ENCODE measurements at regions not wholly inside any gene's neighbourhood (a gene's known extent, or its start where the extent isn't known, plus 50 kb on each side); places are given as distances from the start of the nearest gene placed in this dataset.

GRCh38 chr2:107731435-107731834 is 95.3 kb upstream of the RGPD4 start:
- Histone ChIP-seq H3K9me3 (no peaks in the 10 kb centered on the region), H3K36me3 (no peaks in the 10 kb centered on the region), H3K27me3 (no peaks in the 10 kb centered on the region), H3K4me1 (no peaks in the 10 kb centered on the region), H3K4me3 (no peak overlapping the region), H3K27ac (no peak overlapping the region)
- TF ChIP-seq CTCF (IDR thresholded peaks at IDR 0.05) (no peak), POLR2A (IDR thresholded peaks at IDR 0.05) (no peak)
- no peak for DNase-seq
- intact Hi-C loops (cut with DNase I; ENCODE audit: low total_unique reads): no loop called here

GRCh38 chr2:107735201-107735600 is 91.5 kb upstream of the RGPD4 start:
- DNase-seq: no peak
- TF ChIP-seq POLR2A (IDR thresholded peaks at IDR 0.05) (no peak), CTCF (IDR thresholded peaks at IDR 0.05) (no peak)
- H3K4me3 ChIP-seq: no peak overlapping the region
- H3K27ac ChIP-seq: no peak overlapping the region
- no peaks in the 10 kb centered on the region for H3K9me3 ChIP-seq
- H3K36me3 ChIP-seq: no peaks in the 10 kb centered on the region
- H3K4me1 ChIP-seq: no peaks in the 10 kb centered on the region
- H3K27me3 ChIP-seq: no peaks in the 10 kb centered on the region
- intact Hi-C loops (cut with DNase I; ENCODE audit: low total_unique reads): no loop called here

- Histone ChIP-seq H3K4me3 (no peak overlapping the region), H3K27me3 (no peaks in the 10 kb centered on the region), H3K9me3 (no peaks in the 10 kb centered on the region), H3K27ac (no peak overlapping the region), H3K4me1 (no peaks in the 10 kb centered on the region), H3K36me3 (no peaks in the 10 kb centered on the region)
- DNase-seq: no peak
- TF ChIP-seq CTCF (IDR thresholded peaks at IDR 0.05) (no peak), POLR2A (IDR thresholded peaks at IDR 0.05) (no peak)
- intact Hi-C loops (cut with DNase I; ENCODE audit: low total_unique reads): no loop called here
Measured at GRCh38 chr2:107737756-107738155, 88.9 kb upstream of the RGPD4 start.

GRCh38 chr2:107738266-107738665 is 88.4 kb upstream of the RGPD4 start:
- intact Hi-C loops (cut with DNase I; ENCODE audit: low total_unique reads): no loop called here
- H3K9me3 ChIP-seq: no peaks in the 10 kb centered on the region
- no peak overlapping the region for H3K27ac ChIP-seq
- H3K4me1 ChIP-seq: no peaks in the 10 kb centered on the region
- TF ChIP-seq POLR2A (IDR thresholded peaks at IDR 0.05) (no peak), CTCF (IDR thresholded peaks at IDR 0.05) (no peak)
- no peaks in the 10 kb centered on the region for H3K36me3 ChIP-seq
- DNase-seq: no peak
- no peak overlapping the region for H3K4me3 ChIP-seq
- no peaks in the 10 kb centered on the region for H3K27me3 ChIP-seq

GRCh38 chr2:107740300-107740699 is 86.4 kb upstream of the RGPD4 start:
- no peaks in the 10 kb centered on the region for H3K4me1 ChIP-seq
- TF ChIP-seq POLR2A (IDR thresholded peaks at IDR 0.05) (no peak), CTCF (IDR thresholded peaks at IDR 0.05) (no peak)
- intact Hi-C loops (cut with DNase I; ENCODE audit: low total_unique reads): no loop called here
- H3K4me3 ChIP-seq: no peak overlapping the region
- H3K9me3 ChIP-seq: no peaks in the 10 kb centered on the region
- no peak overlapping the region for H3K27ac ChIP-seq
- no peak for DNase-seq
- H3K36me3 ChIP-seq: no peaks in the 10 kb centered on the region
- no peaks in the 10 kb centered on the region for H3K27me3 ChIP-seq

Data from uterus (tissue), 3 donors.